DLD1 (cell line): ENCODE measurements at regions not wholly inside any gene's neighbourhood (a gene's known extent, or its start where the extent isn't known, plus 50 kb on each side); places are given as distances from the start of the nearest gene placed in this dataset.

Experiments used
- in situ Hi-C: cut with HindIII; loops from 2 replicates; pipeline ENCODE4 v1.10.0; 2017; ENCODE audit warnings: low sequenced_read_pairs

DNA sequence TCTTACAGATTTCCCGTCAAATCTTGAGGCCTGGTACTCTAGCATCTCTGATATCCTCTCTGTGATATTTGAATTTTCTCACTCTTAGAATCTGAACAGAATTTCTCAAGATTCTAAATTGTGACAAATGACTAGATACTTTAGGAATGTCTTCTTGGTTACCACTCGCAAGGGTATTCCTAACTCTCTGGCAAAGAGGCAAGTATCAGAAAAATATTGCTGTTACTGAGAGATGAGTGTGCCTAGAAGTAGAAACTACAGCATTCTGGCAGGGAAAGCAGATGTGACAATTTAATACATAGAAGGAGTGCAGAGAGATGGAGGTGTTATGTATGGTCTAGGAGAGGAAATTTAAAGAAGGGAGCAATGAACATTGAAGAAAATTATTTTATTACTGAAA is 467.8 kb downstream of the LRIG3 start:
- in situ Hi-C loops = no loop called here

DNA sequence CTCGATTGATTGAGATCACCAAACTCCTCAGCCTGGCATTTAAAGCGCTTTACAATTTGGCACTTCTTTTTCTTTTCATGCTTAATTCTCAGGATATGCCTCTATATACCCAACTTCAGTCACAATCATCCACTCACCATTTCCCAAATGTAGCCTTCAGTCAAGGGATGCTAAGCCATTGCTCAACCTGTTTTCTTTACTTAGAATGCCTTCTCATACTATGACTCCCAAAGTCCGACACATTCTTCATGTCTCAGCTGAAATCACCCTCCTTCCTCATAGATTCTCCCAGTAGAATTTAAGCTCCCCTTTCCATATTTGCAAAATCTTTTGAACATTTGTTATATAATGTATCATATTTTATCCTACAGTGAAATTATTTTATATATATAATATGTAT is 467.0 kb downstream of the LRIG3 start:
- in situ Hi-C loops = no loop called here

DNA sequence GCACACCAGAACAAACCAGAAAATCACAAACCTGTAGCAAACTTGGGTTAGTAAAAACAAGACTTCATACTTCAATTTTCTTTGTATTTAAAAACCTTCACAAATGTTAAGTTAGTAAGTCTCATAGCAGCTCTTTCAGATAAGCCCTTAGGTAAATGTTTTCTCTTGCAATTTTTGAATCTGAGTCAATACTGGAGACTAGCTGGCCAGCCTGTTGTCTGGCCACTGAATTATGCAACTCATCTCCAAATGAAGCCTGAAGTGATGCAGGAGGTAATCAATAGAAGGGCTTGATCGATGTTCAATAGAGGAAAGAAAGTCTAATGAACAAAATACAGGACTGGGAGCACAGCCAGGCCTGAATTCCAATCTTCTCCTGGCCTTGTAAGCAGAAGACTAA is 465.2 kb downstream of the LRIG3 start:
- in situ Hi-C loops = no loop called here

DNA sequence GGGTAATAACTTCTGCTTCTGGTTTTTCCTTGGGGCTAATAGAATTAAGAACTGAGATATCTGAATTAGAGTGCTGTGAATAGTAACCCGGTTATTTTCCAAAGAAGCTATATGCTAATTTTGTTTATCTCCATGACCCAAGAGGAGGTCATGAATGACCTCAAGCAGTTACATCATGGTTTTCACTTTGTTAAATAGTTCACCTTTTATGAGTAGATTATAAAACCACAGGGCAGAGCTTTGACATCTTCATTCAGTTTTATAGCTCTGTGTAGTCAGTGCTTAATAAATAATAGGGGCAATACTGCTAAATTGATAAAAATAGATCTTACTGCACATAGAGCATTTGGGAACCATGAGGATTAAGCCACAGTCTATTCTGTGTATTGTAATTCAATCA is 462.2 kb downstream of the LRIG3 start:
- in situ Hi-C loops = no loop called here

DNA sequence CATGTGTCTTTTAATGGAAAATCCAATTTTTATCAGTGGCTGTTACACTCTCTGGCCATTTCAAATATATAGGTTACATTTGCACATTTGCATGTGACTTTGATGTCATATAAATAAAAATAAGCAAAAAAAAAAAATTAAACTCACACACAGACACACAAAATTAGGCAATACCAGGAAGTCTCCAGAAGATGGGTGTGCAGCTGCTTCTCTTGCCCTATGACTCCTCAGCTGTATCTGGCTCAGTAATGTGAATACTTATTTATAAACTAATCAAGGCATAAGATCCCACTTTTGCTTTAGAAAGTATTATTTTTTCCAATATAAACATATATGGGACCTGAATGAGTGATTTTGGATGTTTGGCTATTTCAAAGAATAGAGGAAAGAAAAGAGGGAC is 461.1 kb downstream of the LRIG3 start:
- in situ Hi-C loops = no loop called here

DNA sequence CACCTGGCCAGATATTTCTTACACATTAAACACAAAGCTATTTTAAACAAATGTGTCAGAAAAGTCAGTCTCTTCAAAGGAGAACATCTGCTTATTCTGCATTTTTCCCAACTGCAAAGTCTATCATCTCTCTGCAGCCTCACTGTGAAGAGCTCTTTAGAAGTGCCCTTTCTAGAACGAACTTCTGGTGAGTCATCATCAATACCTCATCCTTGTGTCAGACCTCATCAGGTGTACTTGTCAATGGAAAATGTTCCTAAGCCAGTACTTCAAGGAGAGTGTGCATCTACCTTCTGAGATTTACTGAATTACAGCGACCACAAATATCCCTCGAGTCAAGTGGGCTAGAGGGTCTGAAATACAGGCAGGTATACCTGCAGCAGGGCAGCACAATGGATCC is 457.3 kb downstream of the LRIG3 start:
- in situ Hi-C loops = no loop called here

DNA sequence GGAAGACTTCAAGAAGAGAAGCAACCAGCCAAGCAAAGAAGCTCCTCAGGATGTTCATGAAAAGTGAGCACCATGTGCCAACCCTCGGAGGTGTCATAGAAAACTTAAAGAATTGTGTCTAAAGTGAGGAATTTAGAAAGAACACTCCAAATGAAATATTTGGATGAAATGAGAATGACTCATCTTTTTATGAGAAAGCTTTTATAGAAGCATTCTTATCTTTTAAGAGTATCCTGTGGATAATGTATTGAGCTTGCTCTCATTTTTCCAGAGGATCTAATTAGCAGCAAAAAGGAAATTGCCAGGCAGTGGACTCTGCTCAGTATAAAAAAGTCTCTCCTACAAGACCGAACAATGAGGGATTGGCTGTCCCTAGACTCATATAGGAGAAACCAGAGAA is 454.9 kb downstream of the LRIG3 start:
- in situ Hi-C loops = no loop called here

DNA sequence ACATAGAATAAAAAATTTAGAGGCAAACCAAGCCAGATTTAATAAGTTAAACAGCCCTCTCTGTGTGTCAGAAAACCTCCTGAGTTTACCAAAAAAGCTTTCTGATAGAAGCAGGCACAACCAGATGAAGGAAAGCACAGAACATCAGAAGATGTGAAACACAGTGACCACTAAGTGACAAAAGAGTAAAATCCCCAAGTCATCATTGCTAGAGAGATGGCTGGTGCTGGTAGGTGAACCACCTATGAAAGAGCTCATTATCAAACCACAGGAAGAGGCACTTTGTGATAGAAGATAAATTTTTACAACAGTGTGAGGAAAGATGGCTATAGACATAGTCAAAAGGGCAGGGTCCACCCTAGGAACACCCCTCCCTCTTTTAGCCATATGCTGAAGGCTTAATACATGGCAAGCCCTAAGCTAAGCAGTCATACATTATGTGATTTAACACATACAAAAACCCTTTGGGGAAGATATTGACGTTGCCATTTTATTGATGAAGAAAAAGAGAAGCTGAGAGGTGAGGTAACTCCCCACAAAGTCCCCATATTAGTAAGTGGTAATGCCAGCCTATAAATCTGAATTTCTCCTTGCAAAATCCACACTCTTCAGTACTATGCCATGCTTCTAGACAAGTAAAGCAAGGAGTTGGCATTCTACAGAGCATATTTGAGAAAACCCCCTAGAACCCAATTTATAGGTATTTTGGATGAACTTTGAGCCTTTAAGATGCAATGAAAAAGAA is 449.9 kb downstream of the LRIG3 start:
- in situ Hi-C loops = no loop called here

DNA sequence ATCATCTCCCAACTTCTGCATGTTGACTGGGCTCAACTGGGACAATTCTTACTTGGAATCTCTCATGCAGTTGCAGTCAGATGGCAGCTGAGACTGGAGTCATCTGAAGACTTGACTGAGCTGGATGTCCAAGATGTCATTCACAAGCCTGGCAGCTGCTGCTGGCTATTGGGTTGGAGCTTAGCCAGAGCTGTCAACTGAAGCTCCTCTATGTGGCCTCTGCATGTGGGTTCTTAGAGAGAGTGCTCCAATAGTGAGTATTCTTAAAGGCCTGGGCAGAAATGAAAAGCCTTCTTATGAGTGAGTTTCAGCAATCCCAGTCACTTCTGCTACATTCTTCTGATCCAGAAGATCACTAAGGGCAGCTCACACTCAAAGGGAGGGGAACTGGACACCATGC is 440.9 kb downstream of the LRIG3 start:
- in situ Hi-C loops = no loop called here

DNA sequence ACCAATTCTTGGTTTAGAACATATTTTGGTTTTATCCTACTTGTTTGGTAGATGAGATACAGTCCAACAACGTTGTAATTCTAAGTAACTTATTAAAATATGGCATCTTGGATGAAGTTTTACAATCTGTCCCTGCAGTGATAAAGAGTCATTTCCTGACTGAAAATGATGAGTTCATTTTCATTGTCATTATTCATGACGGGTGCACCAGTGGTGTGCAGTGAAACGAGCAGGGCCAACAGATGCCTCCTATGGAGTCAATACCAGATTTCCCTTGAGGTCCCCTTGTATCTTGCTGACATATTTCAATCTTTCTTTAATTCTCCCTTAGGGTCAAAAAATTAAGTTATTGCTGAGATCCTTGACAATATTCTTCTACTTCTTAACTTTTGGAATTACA is 438.5 kb downstream of the LRIG3 start:
- in situ Hi-C loops = no loop called here

DNA sequence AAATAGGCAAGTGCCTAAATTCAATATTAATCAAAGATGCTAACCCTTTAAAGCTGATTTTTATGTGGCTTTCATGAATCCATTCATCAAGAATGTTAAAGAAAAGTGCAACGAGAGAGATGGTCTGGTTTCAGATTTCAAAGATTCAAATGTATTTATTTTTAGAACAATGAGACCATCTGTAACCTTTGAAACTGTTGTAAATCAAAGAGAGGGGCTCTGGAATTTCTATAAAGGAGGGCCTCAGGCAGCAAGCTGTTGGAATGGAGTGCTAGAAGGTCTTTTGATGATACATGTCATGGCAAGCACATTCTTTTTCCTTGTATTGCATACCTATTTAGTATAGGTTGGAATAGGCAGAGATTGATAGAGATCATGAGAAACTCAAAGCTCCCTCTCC is 433.0 kb downstream of the LRIG3 start:
- in situ Hi-C loops = no loop called here

DNA sequence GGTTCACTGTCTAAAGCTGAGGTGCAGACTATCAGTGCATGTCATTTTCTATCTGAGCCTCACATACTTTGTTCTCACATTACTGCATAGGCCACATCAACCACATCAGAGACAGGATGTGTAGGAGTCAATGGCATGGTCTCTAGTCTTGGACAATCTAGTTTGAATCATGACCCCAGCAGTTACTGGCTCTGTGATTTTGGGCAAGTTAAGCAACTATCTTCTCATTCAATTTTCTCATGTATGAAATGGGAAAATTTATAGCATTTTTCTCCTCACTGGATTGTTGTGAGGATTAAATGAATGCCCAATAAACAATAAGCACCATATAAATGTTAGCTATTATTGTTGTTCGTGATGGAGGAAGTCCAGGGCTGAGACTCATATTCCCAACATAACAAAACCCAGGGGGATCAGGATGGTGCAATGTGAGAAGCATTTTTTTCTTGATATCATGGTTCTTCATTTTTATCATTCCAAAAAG is 432.6 kb downstream of the LRIG3 start:
- in situ Hi-C loops = no loop called here

DNA sequence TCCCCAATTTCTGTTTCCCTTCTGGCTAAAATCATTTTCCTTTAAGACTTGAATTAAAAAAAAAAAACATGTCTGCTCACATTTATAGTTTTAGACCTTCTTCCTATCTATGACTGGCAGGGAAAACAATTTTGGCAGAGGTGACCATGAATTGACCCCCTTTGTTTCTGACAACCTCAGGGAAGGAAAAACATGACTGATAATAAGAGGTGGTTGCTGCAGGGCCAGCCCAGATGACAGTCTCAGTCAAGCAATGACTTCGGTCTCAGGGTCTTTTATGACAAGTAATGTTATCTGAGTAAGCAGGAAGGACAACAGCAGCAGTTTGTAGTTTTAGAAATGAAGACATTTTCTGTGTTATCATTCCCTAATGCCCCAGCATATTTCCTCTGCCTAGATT is 430.9 kb downstream of the LRIG3 start:
- in situ Hi-C loops = no loop called here

DNA sequence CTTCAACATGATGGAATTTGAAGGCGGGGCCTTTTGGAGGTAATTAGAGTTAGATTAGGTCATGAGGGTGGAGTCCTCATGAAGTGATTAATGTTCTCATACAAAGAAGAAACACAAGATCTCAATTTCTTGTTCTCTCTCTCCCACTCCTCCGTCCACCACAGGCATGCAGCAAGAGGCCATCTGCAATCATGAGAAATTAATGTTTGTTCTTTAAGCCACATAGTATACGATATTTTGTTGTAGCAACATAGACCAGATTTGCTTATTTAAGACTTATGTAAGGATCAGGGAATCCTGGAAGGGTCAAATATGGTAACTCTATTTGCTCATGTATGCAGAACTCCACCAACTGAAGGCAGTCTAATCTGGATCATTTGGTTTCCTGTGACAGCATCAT is 429.0 kb downstream of the LRIG3 start:
- in situ Hi-C loops = no loop called here

DNA sequence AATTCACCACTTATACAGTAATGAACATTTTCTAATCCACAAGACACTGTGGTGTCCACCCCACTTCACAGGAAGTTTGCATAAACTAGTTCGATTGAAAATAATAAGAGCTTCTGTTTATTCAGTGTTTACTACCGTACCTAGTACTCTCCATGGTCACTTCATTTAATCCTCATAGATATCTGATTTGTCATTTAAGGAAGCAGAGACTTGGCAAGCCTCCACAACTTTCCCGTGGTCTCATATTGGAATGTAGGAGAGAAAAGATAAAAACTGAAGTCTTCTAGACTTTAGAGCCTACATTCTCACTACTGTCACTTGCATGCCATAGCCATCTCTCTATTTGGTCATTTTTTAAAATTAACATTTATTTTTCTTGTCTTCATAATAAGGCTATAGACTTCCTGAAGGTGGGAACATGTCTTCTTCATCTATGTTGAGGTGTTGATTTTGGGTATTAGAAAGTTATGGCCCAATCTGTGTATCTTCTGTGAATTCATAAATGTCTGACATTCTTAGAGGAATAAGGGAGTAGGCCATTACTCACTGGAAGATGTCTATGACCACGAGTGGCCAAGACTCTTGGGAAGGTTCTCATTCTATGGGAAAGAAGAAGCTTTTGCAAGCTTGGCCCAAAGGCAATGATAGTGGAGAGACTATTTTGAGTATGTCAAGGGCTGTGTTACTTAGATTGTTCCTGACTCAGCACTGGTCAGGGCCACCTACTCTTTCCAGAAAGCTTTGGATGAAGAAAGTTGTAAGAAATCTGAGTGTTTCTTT is 423.7 kb downstream of the LRIG3 start:
- in situ Hi-C loops = no loop called here

DNA sequence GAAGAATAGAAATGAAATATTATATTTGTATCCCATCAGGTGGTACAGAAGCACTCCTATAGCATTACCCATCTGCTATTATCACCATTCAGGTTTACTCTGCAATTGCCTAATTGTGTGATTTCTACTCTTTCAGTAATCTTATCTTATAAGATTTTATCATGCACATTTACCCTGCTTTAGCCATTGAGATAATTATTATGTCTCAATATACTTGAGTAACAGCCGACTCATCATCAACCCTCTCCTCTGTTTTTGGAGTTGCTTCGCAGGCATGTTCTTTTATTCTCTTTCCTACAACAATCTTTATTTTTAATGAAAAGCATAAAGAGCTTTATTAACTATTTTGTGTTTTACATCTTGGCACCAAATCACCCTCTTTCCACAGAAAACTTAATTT is 419.9 kb downstream of the LRIG3 start:
- in situ Hi-C loops = no loop called here

DNA sequence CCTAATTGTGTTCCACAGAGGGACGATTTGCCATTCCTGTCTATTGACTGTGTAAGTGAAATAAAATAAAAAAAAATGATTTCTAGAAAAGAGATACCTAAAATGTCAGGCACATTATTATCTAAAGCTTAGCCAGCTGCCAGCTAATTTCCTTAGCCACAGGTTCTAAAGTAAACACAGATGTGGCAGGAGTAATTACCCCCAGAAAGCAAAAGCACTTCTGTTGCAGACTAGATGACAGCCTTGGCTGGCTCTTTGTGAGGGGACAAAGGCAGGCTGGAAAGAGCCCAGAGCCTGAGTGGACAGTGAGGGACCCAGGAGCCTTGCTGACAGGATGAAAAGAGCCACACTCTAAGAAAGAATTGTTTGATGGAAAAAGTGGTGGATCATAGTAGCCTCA is 418.1 kb downstream of the LRIG3 start:
- in situ Hi-C loops = no loop called here

DNA sequence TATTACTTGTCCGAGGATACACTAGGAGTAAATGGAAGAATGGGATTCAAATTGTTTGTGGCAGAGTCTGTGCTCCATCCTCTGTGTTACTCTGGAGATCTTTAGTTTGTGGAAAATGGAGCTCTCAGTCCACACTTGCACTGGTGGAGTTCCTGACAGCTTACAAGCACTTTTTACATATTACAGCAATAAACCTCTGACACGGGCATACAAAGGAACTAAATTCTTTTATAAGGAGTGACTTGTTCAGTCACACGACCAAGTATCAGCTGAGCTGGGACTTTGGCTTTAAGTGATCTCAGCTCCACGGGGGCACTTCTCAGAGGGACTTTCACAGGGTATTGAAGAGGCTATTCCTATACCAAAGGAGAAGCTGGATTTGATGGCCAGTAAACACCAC is 417.5 kb downstream of the LRIG3 start:
- in situ Hi-C loops = no loop called here

DNA sequence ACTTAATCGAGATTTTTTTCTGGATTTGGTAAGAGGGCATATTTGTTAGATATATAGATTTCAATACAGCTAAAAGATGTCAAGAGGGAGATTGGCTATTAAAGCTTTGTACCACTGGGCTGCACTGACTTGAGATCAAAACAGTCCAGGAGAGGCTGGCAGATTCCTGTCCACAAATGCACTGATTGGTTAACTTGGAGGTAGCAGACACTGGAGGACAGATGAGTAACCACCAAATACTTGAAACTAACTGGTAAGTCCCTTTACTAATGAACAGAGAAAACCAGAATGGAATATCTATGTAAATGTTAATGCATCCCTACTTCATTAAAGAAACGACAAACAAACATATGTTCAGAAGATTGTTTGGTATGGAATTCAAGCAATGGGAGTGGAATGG is 416.6 kb downstream of the LRIG3 start:
- in situ Hi-C loops = no loop called here

DNA sequence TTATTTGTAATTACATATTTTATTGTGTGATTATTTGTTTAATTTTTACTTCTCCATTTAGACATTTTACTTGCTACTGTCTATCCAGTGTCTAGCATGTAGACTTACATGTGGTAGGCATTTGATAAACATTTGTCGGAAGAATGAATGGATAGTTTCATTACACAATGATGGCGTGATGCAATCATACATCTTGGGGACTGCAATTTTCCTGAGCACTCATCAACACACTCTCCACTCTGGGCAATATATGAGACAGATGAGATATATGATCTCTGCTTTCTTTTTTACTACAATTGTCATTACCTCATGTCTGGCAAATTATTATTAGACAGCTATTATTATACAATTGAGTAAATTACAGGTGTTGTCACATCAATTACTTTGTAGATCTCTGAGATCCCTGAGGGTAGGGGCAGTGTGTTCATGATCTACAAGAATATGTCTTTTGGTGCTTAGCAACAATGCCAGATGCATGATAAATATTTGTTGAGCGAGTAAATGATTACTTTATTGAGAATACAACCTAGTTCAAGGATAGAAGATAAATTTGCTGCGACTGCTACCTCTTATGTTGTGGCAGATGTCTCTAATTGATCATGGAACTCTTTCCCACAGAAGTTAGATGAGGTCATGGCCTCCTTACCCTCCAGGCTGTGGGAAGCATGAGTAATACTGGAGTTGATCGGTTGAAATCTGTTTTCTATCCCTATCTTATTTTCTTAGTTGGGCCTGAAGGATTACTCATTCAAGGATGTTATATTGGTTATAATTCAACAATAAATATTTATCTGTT is 416.0 kb downstream of the LRIG3 start:
- in situ Hi-C loops = no loop called here

DNA sequence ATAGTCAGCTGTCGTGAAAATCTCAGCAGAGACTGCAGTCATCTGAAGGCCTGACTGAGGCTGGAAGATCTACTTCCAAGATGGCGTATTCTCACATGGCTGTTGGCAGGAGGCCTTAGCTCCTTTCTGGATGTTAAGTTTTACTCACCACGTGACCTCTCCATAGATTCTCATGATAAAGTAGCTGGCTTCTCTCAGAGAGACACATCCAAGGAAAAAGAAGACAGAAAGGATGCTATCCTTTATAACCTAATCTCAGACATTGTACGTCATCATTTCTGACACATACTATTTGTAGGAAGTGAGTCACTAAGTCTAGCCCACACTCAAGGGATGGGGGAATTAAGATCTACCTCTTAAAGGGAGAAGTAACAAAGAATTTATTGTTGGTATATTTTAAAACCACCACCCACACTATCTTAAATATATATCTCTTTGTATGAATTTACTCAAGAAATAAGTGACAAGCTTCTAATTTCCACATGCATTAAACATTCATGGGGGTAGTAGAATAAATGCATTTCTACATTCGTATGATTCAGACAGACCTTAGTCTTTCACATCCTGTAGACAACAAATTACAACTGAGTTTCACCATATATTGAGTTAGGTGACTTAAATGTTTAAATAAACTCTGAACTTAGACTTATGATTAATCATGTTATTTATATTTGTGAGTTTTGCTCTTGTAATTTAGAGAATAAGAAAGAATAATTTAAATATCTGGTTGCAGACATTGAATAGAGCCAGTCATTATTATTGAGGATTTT is 411.0 kb downstream of the LRIG3 start:
- in situ Hi-C loops = no loop called here
